Stimulated activated CD4-positive, alpha-beta T cell treated with anti-CD3 and anti-CD28 coated beads, Interleukin-15, amount 100 ng/mL, for 24 hours (primary cell): ENCODE measurements at regions not wholly inside any gene's neighbourhood (a gene's known extent, or its start where the extent isn't known, plus 50 kb on each side); places are given as distances from the start of the nearest gene placed in this dataset.

Source experiments
- DNase-seq: peaks from one replicate; pipeline ENCODE4 v3.0.0-alpha.2; 2020

GRCh38 chr16:79439901-79440300 lies 160.6 kb downstream of the MAF start:
- no peak for DNase-seq

- no peak for DNase-seq
These were observed 162.5 kb downstream of the MAF start for GRCh38 chr16:79437764-79438751.

- no peak for DNase-seq
These were observed 163.7 kb downstream of the MAF start for GRCh38 chr16:79436885-79437284.

GRCh38 chr16:79434771-79435170 lies 165.8 kb downstream of the MAF start:
- DNase-seq = no peak

- DNase-seq = no peak
These were observed 166.4 kb downstream of the MAF start for GRCh38 chr16:79434092-79434491.

- DNase-seq = no peak
These were observed 168.6 kb downstream of the MAF start for GRCh38 chr16:79431923-79432322.

GRCh38 chr16:79430191-79430678 lies 170.3 kb downstream of the MAF start:
- DNase-seq = no peak

- no peak for DNase-seq
These were observed 171.0 kb downstream of the MAF start for GRCh38 chr16:79429381-79430190.

GRCh38 chr16:79426663-79427062 lies 173.9 kb downstream of the MAF start:
- DNase-seq = no peak

GRCh38 chr16:79422064-79422463 lies 178.5 kb downstream of the MAF start:
- DNase-seq = no peak

- no peak for DNase-seq
These were observed 179.4 kb downstream of the MAF start for GRCh38 chr16:79421126-79421525.

- no peak for DNase-seq
These were observed 180.0 kb downstream of the MAF start for GRCh38 chr16:79420493-79420892.

GRCh38 chr16:79419148-79419547 lies 181.4 kb downstream of the MAF start:
- no peak for DNase-seq

- DNase-seq = no peak
These were observed 182.9 kb downstream of the MAF start for GRCh38 chr16:79417601-79418008.

- peak; percentile 9 for DNase-seq
These were observed 184.4 kb downstream of the MAF start for GRCh38 chr16:79415983-79416640.

- DNase-seq = no peak
These were observed 187.7 kb downstream of the MAF start for GRCh38 chr16:79412783-79413225.

- DNase-seq = peak; percentile 8
These were observed 188.7 kb downstream of the MAF start for GRCh38 chr16:79411805-79412204.

- no peak for DNase-seq
These were observed 189.2 kb downstream of the MAF start for GRCh38 chr16:79411357-79411756.

GRCh38 chr16:79409978-79410377 lies 190.6 kb downstream of the MAF start:
- no peak for DNase-seq

GRCh38 chr16:79408355-79408754 lies 192.2 kb downstream of the MAF start:
- no peak for DNase-seq

- no peak for DNase-seq
These were observed 192.9 kb downstream of the MAF start for GRCh38 chr16:79407461-79408135.

- no peak for DNase-seq
These were observed 193.5 kb downstream of the MAF start for GRCh38 chr16:79407005-79407404.
